GM21526 (cell line): ENCODE measurements at regions not wholly inside any gene's neighbourhood (a gene's known extent, or its start where the extent isn't known, plus 50 kb on each side); places are given as distances from the start of the nearest gene placed in this dataset.

ENCODE experiments used
- ATAC-seq: cut with Tn5 transposase; IDR thresholded peaks from one replicate; pipeline ENCODE4 v1.9.1; 2021; ENCODE audit warnings: moderate library complexity; ENCODE audit not compliant: unreplicated experiment, low FRiP score

DNA sequence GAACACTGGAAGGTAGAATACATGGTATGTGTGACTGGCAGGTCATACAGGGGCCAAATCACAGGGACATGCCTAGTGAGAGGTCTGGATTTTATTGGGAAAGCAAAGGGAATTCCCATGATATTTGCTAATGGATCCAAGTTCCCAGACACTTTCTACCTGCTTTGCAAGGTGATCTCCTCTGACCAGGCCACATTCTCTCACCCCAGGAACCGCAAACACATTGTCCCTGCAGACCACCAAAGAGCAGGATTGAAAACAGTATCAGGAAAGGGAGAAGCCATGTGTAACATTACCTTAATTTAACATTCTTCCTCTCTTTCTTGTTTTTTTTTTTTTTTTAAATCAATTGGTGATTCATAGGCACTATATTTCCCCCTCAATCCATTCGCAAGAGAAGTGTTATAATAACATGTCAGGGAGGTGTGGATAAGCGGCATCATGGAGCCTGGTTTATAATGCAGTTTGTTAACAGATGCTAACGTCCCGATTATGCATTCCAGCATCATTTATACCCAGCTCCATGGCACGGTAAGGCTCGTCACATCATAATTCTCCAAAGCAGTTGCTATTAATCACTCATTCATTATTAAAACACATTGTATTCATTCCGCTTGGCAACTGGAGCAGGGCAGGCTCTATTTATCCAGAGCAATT is 155.1 kb upstream of the CCL2 start:
- no peak for ATAC-seq

DNA sequence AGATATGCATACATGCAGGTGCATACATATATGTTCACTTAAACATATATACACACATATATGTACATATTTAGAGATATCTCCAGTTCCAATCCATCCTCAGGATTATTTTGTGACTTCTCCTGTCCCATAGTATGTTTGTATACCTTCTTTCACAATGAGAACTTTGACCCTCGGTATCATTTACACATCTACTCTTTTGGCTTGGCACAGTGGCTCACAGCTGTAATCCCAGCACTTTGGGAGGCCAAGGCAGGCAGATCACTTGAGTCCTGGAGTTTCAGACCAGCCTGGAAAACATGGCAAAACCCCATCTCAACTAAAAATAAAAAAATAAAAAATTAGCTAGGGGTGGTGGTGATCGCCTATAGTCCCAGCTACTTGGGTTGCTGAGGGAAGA is 148.1 kb upstream of the CCL2 start:
- no peak for ATAC-seq

DNA sequence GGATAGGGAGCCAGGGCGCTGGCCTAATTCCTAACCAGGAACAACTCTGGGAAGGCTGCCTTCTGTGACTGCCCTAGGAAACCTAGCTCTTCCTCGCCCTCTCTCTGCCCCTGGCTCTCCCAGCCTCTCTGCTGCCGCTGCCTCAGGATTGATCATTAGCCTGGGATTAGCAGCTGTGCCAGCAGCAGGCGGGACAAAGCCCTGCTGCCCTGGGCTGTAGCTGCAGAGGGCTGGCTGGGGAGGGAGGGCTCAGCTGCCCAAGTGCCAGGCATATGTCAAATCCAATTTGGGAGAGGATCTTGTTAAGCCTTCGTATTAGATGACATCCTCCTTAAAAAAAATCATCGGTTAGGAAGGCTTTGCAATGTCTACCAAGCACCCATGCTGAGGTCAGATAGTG is 144.8 kb upstream of the CCL2 start:
- ATAC-seq, result no peak

DNA sequence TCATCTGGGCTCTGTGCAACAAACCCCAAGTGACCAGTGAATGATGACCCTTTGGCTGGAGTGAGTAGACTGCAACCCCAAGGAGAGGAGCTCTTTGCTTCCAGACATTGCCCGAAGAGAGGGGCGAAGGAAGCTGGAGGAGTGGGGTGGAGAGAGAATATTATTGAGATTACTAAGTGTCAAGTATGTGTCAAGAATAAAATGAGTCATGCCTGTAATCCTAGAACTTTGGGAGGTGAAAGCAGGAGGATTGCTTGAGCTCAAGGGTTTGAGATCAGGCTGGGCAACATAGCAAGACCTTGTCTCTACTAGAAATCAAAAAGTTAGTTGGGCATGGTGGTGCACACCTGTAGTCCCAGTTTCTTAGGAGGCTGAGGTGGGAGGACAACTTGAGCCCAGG is 142.0 kb upstream of the CCL2 start:
- no peak for ATAC-seq

DNA sequence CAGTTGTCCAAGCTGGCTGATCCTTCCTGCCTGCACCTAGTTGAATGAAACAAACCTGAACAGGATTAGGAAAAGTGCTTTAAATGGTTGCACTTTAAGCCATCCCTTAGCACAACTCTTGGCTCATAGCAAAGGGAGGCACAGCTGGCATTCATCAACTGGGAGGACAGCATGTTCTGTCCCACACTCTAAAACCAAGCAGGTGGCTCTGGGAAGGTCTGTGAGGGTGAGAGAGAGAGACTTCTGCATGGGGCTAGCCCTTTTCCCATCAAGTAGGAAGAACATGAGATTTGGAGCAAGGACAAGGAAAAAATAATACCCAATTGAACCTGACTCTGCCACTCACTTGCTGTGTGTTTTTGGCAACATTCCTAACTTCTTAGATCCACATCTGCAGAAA is 140.9 kb upstream of the CCL2 start:
- no peak for ATAC-seq

DNA sequence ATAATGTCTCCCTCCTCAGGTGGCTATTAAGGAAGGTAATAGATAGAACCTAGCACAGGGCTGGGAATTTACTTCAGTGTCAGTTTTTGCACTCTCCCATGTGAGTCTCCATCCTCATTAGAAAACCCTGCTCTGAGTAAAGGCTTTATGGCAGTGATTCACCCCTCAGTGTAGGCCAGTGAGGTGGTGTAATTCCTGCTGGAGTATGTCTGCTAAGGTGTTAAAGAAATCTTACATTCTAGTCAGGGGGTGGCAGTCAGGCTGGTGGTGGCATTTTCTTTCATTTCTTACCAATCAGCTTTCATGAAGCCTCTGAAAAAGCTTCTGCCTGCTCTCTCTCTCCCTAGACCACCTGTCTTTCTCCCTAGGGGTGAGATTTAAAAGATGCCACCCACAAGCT is 138.8 kb upstream of the CCL2 start:
- no peak for ATAC-seq

DNA sequence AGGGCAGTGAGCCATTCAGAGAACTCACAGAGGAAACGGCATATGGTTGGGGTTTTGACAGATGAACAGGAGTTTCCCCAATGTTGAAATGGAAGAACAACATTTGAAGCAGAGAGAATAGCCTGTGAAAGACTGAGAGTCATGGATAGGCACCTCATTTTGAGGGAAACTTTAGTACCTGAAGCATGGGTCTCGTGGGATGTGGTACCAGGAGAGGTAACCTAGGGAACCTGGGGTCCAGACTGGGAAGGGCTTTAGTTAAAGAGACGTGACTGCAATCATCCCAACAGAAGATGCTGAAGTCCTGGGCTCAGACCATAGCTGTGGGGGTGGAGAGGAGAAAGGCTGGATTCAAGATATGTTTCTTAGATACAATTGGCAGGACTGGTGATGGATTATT is 137.8 kb upstream of the CCL2 start:
- ATAC-seq, result no peak

DNA sequence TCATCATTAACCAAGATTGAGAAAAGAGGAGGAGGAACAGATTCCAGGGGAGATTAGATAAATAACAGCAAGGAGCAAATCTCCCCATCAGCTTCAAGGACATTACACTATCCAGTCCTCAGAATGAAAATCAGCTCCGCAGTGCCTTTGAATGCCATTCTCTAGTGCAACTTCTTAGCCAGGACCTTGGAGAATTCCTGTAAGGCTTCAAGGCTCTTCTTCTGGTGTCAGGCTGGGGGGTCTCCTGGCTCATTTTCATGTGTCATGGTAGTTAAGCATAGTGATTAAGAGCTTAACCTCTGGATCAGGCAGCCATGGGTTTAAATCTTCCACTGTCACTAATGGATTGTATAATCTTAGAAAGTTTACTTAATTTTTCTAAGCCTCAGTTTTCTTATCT is 137.3 kb upstream of the CCL2 start:
- ATAC-seq, result no peak

DNA sequence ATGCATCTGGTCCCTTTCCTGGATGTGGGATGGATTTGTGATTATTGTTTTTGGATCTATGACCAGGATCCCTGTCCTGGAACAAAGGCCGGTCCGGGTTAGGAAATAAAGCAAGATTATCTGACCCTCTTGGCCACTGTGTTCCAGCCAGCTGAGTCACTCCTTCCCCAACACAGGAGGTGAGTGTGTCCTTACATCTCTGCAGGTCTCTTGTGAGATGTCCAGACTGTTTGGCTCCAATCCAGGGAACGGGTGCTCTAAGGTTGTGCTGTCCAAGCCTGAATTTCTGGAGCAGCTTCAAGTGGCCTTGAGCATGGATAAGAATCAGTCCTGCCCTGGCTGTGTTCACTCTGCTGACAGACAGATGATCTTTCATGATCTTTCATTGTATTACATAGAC is 136.5 kb upstream of the CCL2 start:
- ATAC-seq, result no peak

DNA sequence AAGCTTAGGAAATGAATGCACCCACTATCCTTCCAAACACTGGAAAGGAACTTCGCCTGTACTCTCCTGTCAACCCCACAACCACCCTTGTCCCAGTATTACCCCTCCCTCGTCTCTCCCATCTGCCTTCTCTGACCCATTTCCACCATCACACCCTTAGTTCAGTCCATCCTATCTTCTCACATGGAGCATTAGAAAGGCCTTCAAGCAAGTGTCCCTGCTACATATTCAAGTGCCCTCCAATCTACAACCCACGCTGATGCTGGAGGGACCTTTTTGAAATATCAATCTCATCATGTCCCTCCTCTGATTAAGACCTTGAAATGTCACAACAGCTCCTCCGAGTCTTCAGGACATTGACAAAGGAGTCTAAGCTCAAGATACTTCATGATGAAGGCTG is 133.8 kb upstream of the CCL2 start:
- no peak for ATAC-seq

DNA sequence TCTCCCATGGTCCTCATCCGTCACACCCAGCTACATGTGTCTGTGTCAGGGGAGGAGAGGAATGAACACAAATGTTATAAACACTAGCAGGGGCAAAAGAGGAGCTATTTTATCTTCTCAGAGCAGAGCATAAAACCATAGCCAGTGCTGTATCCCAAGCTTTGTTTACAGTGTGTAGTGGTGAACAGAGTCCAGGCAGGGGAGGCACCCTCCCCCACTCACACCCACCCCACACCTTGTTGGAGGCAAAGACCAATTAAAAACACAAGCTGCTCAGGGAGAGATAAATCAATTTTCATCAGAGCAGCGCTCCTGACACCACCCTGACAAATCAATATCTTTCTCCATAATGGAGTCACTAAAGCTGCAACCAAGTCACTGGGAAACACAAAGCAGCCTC is 132.6 kb upstream of the CCL2 start:
- ATAC-seq, result no peak

DNA sequence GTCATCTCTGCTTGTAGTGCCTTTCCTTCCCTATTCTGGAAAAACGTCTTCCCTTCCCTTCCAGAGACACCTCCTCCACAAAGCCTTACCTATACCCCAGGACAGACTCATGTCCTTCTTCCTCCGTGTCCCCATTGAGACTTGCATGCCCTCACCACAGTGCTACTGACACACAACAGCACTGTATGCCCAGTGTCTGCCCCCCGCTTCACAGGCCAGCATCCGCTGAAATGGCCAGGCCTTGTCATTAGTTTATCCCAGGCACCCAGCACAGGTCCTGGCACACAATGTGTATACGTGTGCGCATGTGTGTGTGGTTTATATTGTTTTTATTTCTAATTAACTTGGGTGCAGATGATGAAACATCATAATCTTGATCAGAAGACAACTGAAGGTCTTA is 130.1 kb upstream of the CCL2 start:
- no peak for ATAC-seq

DNA sequence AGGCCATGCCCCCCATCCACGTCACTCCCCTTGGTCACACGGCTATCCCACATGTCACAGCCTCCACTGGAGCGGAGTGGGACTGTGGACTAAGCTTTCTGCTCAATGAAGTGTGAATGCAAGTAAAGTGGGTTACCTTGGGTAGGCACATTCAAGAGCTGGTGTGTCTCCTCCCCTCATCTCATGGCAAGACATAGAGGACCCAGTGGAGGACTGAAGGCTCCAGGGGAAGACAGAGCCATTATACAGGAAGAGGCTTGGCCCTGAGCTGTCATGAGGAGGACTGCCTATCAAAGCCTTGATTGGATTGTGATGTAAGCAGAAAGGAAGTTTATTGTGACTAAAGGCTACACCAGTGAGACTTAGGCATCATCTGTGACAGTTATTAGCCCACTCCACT is 129.2 kb upstream of the CCL2 start:
- ATAC-seq, result no peak

DNA sequence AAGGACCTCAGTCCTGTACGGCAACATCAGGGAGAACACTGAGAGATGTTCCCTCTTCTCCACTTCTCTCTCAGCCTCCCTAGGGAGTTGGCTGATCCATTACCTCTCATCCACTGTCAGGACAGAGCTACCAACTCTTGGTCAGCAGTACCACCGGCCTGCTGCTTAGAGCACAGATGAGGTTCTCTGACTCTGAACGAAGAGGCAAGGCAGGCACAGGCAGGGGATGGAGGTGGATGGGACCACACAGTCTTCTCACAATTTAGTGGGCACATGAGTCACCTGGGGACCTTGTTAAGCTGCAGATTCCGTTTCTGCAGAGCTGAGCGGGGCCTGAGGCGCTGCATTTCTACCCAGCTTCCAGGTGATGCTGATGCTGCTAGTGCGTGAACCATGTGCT is 128.6 kb upstream of the CCL2 start:
- no peak for ATAC-seq

DNA sequence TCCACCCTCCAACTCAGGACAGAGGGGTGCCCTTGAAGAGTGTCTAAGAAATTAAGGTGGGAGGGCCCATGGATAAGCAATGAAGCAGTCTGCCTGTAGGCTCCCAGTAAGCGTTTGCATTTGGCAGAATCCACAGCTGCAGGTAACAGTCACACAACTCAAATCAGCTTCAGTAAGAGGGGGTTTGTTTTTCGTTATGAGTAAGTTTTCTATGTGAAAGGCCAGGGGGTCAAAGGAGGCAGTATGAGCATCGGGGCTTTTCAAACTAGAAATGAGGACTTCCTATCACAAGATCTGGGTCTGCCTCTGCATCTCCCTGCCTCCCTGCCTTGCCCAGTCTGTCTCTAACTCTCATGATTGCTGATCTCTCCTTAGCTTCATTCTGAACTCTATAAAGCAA is 128.1 kb upstream of the CCL2 start:
- ATAC-seq, result no peak

DNA sequence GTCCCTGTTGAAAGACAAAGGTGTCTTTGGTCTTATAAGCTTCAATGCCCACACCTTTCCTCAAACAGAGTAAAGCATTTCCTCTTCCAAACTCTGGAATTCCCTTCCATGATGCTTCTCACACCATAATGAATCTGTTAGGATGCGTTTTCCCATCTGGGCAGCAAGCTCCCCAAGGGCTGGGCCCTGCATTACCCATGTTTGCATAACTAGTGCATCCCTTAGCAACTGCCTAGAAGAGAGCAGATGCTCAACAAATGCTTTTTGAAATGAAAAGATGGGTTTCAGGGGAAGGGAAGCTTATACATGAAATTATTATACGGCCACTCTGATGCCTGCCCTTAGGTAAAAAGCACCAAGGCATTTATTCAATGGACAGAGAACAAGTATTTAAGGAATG is 124.5 kb upstream of the CCL2 start:
- no peak for ATAC-seq

DNA sequence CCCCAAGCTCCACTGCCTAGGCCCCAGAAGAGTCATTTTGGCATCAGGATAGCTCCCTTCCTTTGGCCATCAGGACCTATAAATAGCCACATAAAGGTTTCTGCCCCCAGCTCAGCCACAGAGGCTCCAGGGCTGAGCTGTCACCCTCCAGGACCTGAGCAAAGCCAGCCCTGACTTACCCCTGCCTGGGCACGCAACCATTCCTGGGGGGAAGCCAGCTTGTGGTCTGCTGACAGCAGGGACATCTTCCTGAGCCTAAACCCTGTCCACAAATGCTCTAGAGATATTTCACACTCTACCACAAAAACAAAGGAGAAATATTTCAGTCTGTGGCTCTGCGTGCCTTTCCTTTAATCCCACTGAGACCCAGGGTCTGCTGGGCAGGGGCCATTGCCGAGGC is 123.7 kb upstream of the CCL2 start:
- no peak for ATAC-seq

DNA sequence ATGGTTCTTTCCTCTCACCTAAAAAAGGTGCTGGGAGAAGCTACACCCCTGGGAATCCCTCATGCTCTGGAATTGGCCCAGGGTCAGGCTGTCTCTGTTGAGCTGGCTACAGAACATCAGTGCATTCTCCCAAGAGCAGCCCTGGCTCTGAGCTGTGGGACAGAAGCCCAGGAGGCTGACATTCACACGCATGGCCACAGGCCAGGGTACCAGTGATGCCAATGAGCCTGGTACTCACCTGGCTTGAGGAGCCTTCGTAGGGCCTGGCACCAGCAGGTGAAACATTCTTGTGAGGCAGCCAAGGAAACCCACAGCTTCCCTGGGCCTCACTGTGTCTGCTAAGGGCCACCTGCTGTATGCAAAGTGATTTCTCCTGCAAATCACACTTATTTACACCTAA is 121.7 kb upstream of the CCL2 start:
- ATAC-seq, result no peak

DNA sequence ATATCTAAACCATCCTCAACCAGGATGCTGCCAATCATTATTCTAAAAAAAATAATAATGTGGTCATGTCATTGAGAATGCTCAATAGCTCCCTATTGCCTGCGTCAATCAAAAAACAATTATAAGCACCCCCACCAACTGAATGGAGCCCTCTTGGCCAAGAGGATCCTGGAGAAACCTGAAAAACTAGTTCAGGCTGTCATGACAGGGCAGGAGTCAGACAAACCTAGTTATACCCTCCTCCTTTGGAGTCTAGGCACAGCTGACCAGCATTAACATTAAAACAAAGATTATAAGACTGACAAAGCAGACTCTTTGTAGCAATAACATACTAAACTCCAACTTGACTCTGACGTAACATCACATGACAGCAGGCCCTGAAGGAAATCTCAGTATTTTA is 119.2 kb upstream of the CCL2 start:
- no peak for ATAC-seq

DNA sequence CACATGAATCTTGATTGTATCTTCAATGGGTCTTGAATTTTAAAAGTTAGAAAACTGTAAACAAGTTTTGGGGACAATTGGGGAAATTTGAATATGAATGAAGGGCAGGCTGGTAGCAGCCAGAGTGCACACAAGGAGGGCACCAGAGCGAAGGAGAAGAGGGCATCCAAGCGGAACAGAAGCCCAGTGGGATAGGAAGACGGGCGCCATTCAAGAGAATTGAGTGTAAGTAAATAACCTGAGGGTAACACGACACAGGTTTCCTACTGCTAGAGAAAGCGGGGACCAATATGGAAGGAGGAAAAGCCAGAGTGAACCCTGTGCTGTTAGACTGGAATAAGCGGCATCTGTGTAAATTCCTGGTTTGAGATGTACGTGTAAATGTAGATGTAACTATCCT is 115.1 kb upstream of the CCL2 start:
- ATAC-seq, result no peak

DNA sequence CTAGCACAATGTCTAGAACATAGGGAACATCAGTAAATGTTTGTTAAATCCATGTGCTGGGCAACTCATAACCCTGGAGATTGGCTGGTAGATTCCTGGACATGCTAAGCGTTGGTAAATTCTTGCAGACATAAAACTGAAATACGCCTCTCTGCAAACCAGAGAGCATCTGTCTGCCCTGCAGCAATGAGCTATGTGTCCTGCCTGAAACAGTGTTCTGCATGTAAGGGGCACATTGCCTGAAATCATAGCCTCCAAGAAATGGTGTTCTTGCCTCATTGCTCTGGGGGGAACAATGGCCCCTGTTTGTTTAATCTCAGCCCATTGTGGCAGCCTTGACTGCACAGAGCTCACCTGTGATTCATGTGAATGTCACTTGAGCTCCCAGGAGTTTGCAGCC is 113.5 kb upstream of the CCL2 start:
- no peak for ATAC-seq

DNA sequence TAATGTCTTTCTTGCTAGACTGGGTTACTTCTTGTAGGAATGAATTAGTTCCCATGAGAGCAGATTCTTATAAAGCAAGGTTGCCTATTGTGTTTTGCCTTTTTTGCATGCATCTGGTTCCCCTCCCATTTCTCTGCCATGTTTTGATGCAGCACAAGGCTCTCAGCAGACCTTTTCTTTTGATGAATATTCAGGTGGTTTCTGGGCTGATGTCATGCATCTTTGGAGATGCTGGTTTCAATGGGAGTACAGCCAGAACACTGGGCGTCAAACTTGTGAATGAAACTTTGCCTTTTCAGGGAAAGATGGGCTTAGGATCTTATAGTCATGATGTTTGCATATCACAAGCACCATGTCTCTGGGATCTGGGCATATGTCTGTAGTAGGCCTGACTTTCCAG is 111.7 kb upstream of the CCL2 start:
- ATAC-seq, result no peak

DNA sequence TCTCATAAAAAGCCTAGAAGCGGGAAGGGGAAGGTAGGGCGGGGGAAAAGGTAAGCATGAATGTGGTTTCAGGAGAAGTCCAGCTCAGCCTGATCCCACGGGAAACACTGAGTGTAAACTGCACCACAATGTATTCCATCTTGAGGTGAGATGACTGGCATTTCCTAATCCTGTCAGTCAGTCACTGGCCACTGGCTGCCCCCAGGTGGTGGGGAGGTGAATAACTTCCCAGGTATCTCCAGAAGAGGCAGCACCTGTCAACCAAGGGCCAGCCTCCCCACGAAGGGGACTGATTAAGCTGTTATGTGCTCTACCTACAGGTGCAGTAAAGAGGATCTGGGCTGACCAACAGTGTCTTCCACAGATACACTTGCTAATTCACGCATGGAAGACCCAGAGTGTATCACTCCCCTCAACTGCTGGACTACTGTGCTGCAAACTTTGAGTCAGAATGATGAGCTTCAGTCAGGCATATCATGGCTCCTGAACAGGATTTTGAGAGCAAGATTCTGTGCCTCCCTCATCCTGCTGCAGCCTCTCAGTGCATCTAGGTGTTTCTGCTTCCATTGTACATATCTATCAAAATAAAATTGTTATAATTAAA is 108.5 kb upstream of the CCL2 start:
- ATAC-seq, result no peak
